Fibroblast of peridontal ligament (primary cell): ENCODE measurements at regions not wholly inside any gene's neighbourhood (a gene's known extent, or its start where the extent isn't known, plus 50 kb on each side); places are given as distances from the start of the nearest gene placed in this dataset.

Experiments used
- DNase-seq: peaks from one replicate; pipeline ENCODE4 v3.0.0-alpha.2; 2010; ENCODE audit errors: extremely low read depth

DNA sequence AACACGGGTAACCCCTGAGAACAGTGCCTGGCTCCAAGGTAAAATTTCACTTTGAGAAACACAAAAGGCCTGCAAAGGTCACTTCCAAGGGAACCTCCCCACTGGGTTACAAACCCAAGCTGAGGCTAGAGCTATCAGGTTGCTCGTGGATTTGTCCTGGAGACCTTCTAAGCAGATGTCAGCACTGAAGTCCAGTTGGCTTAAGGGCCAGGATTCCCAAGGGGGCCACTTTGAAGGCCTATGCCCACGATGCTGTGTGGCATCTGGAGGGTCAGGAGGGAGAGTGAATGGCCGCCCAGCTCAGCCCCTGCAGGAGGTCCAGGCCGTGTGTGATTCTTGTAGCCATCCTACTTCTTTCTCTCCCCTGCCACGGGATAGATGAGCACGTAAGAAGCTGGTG is 100.2 kb upstream of the FSTL4 start:
- DNase-seq = no peak

DNA sequence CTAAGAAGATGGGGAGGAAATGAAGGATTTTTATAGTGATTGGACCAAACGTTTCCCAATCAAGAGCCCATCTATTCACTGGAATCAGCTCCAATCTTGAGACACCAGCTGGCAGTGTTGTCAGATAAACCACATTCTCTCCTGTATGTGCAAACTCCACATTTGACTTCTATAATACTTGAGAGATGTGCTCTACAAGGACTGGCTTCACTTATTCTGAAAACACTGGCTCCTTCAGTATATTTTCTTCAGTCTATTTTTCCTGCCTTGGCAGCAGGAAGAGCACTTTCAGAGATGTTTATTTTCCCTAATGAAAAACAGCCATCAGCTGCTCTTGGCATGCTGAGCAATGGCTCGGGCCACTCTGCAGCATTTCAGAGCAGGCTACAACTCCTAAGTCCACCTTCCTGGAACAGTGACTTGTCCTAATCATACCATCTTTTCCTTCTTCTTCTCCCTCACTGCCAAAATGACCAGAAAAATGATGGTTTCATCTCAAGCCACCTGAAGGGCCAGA is 96.9 kb upstream of the FSTL4 start:
- DNase-seq = peak; percentile 56

DNA sequence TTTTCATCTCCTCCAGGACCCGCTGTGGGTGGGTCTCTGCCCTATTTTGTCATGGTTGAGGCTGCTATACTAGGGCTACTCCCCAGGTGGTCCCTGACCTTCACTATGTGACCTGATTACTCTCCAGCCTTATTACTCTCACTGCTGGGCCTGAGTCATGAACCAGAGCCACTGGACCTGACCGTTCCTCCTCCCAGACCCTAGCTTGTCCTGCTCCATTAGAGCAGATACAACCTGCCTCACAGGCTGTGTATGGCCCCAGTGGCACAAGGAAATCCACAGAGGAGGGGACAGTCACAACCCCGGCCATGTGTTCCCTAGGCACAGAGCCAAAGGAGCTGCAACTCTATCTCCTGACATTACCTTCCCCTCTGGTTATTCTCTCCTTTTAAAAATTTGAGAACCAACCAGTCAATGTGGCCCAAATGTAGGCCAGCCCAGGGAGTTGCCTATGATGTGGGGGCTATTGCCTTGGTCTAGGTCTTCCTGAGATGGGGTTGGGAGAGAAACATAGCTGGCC is 96.0 kb upstream of the FSTL4 start:
- no peak for DNase-seq

DNA sequence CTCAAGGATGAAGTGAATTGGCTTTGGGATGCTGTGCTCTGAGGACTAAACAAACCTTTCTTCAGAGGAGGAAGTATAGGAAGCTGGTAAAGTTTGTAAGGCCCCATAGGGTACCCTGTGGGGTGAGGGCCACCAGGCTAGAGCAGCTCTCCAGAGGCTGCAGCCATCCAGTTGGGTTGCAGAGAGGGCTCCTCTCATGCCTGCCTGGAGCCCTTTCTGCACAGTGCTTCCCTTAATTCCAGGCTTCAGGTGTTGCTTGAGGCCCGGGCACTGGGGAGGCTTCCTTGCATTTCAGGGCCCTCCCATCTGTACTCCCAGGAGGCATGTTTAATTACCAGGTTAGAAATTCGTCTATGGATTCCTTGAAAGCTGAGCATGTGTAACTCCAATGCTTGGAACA is 95.3 kb upstream of the FSTL4 start:
- no peak for DNase-seq

DNA sequence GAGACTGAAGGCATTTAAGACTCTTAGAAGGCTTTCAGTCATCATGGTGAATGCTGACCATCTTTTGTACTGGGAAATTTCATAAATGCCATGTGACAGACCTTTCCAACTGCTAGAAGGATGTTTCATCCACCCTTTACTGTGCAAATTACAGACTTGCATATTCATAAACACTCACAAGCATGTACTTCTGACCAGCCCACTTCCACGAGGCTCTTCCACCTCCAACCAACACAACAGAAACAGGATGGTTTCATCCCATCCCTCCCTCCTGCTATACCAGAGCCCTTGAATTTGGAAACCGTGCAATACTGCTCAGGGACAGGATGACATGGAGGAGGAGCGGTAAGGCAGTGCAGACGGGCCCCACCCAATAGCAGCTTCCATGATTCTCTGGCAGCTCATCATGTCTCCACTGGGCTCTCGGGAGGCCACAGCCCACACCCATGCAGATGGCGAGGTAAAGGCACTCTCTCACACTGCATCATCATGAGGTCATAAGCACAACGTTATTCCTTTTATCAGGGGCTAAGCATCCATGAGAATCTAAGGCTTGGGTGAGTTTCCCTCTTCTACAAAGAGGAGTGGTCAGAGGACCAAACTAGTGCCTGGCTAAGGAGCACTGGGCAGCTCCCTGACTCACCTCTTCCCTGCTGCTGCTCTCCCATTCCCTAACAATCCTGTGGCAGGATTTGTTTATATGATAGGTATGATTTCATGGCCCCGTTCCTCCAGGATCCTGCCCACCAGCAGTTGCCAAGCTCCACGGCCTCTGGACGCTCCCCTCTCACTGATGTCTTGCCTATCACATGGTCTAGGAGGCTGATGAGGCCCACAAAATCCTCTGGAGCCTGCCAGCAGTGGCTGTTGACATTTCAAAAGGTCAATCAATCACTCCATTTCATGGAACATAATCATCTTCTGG is 94.4 kb upstream of the FSTL4 start:
- no peak for DNase-seq

DNA sequence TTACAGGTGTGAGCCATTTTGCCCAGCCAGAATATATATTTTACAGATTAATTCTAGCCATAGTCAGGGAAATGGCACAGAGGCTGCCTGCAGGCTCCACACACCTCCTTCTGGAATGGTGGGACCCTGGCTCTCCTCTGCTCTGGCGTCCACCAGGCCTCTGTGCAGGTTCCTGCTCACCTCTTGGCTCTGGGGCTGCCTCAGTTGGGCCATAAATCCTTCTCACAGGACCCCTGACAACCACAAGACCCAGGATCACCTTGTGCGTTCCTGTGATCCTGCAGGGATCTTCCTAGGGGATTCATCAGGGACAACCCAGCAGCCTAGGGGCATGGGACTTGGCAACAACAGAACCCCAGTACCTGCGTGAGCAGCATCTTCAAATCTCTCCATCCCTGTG is 93.0 kb upstream of the FSTL4 start:
- no peak for DNase-seq

DNA sequence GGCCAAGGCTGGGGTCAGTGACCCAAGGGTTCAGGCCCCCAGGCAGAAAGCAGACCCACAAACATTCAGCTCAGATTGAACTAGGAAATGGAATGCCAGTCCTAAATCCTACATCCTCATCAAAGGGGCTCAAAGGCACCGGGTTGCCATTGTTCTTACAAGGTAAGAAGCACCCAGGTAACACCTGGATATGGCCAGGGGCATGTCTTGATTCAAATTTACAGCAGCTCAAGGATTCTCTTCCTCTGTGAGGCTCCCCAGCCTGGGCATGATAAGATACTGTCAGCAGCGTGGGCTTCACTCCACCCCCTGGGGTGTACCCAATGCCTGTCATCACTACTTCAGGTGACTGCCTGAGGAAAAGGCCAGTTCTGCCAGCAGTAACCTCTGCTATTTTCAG is 92.1 kb upstream of the FSTL4 start:
- DNase-seq = no peak

DNA sequence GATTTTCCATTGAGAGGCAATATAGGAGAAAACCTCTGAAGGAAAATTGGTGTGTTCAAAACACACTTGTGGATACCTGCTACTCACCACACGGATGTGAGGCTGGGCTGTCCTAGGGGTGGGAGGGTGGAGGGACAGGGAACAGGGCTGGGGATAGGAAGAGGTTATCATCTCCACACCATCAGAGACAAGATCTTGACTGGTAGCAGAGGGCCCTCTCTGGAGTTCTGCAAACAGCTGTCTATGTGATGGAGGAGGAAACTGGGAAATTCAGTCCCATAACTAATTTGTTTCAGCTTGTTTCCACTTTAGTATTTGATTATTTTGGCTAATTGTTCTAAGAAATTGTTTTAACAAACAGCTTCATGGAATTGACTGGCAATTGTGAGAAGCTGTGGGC is 91.6 kb upstream of the FSTL4 start:
- DNase-seq = no peak

DNA sequence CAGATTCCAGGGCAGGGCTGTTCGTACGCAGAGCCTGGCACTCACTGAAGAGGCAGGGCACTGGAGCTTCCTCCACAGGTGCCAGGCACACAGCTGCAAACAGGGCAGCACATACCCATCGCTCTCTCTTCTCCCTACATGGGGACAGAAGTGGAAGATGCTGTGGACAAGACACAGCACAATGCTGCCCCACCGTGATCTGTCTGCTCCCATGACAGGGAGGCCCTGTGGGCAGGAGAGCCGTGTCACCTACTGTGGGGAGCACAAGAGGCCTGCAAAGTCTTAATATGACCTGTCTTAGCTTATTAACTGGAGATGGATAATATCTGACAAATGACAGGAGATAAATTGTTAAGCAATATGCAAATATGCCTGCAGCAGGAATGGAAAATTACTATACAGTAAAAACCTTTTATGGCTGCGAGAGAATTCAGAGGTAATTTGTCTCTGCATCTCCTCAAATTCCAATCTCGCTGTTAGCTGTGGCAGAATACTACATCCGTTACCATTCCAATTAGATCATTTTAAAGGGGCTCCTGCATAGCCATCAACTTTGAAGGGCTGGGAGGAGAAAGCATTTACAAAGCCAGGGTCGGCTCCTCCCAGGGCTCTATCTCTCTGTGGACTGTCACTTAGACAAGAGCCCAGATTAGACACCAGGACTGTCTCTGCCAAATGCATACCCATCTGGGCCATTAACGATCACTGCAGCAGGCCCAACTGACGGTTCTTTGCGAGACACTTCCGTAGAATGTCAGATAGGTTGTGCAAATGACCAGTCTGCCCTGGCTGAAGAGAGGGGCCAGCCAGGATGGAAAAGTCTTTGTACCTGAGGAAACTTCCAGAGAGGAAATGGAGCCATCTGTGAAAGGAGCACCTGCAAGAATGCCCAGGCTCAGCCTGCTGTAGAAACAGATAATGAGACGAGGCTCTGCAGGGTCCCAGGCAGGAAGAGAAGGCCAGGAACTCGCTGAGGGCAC is 90.7 kb upstream of the FSTL4 start:
- DNase-seq = no peak

DNA sequence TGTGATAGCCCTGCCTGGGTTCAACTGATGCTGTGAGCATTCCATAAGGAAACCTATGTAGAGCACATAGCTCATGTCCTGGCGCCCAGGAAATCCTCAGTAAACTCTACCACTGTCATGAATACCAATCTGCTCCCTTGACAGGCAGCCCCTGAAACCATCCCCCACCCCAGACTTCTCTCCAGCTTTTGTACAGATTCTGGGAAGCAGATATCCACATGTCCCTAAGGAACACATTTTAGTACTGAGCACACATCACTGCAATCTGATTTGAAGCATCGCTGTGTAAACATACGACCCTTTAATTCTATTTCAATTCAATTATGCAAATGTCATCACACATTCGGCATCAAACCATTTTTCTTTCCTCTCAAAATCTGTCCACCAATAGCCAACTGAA is 89.5 kb upstream of the FSTL4 start:
- no peak for DNase-seq

DNA sequence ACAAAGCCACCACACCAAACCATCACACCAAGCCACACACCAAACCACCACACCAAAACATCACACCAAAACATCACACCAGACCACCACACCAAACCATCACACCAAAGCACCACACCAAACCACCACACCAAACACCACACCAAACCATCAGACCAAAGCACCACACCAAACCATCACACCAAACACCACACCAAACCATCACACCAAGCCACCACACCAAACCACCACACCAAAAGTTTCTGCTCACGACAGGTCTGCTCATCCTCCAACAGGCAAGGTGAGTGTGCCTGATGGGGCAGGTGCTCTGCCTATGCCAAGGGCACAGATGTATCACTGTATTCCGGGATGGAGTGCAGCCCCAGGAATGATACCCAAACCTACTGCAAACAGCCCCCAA is 87.9 kb upstream of the FSTL4 start:
- no peak for DNase-seq

DNA sequence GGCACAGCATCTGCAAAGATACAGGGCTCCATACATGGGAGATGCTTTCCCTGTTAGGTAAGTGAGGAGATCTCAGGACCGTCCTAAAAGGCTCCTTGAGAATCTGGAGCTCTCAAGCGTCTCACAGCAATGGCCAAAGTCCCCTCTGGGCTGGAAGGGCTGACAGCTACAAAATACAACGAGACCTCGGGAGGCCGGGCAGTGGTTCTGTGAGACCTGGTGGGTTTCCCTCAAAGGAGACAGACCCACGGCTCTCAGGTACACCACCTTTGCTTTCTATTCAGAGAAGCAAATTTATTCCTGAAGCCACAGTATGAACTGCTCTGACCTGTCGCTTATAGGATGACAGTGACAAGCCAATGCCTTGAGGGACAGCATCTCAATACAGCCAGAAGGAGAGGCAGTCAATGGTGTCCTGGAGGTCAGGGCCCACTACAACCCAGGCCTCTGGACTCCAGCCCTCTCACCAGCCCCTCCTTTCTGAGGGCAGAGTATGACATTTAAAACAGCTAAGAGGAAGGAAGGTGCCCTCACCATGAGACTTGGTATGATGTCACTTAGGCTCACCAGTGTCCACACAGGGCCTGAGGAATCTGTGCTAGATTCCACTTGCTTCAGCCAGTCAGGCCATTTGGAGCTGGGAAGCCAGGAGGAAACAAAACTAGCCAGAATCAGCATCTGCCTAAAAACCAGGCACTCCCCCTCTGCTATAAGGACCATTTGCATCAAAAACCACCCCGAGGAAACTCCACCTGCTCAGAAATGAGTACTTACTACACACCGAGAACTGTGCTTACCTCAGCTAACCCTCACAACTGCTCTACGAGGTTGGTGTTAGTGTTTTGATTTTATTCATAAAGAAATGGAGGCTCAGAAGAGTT is 86.5 kb upstream of the FSTL4 start:
- no peak for DNase-seq

DNA sequence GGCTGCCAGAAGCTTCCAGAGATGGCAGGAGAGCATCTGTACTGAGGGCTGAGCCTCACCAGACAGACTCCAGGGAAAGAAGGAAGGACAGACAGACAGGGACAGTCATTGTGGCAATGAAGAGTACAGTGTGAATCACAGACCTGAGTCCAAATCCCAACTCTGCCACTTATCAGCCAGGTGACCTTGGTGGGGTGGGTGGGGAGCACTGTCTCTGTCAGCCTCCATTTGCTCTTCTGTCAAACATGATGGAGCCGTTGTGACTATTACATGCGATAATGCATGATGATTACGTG is 85.9 kb upstream of the FSTL4 start:
- DNase-seq = no peak

DNA sequence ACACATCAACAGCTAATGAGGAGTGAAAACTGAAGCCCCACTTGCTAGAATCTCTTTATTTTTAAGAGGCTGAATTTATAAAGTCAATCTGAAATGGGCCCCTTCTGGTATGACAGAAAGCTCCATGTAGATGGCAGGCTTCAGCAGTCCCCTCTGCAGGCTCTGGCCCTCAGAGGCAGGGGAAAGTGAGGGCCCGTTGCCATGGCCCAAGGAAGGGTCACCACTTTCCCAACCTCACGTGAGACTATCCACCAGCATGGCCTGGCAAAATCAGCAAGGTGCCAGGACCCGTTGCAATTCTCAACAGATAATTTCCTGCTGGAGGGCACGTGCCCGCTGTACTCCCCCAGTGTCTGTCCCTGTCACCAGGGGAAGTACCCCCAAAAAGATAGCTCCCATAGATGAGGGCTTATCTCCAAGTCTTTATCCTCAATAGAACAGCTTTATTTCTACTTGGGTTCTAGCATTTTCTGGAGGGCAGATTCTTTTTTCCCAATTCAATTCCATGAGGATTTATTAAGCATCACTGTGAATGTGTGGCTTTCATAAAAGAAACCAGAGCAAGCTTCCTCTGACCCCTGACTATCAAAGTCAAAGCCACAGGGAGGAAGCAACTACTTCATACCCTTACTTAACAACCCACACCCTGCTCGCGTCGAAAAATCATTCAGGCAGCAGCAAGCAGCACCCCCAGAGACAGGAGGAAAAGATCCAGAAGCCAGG is 85.4 kb upstream of the FSTL4 start:
- no peak for DNase-seq

DNA sequence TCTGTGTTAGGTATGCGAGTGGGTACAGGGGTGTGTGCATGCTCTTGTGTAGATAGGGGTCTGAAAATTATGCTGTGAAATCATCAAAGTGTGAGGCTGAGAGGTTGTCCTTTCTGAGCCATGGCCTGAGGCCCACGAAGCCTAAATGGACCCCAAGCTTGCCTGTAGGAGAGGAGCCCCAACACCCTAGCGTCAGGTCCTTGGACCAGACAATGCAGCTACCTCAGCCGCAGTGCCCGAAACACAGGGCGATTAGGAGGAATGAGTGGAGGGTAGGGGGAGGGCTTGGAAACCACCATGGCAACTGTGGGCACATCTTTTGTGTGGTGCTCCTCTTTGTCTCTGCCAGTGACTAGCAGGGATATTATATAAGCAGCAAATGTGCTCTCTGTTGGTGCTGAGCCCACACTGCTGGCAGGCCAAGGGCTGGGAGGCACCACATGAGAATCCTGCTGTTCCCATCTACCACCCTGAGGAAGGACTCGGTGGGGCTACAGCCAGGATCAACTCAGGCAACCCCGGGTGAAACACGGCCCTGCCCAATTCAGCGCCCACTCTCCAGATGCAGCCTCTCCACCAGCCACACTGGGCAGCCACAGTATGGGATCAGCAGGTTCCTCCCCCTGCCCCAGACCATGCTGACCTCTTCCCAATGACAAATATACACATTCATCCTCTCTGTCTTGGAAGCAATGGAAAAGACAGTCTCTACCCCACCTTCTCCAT is 84.6 kb upstream of the FSTL4 start:
- DNase-seq = no peak

DNA sequence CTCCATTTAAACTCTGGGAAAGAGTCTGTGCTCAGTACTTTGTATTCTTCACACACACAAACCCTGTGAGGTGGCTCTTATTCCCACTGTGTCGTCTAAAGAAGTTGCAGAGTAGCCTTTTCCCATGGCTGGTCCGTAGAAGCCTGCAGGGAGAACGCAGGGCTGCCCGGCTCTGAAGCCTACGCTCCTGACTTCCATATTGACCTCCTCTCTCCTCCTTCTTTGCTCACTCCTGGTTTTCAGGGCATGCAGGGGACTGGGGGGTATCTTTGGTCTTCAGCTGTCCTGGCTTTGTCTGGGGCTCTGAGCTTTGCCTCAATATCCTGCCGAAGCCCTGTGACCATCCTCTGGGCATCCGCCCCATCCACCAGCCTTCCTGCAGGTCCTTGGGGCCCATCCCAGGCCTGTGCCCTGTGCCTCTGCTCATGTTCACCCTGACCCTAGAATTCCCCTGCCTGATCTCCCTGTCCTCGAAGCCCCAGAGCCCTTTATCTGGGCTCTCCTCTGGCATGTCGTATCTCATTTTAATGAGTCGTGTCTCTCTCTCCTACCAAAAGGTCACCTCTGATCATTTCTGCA is 83.8 kb upstream of the FSTL4 start:
- no peak for DNase-seq

DNA sequence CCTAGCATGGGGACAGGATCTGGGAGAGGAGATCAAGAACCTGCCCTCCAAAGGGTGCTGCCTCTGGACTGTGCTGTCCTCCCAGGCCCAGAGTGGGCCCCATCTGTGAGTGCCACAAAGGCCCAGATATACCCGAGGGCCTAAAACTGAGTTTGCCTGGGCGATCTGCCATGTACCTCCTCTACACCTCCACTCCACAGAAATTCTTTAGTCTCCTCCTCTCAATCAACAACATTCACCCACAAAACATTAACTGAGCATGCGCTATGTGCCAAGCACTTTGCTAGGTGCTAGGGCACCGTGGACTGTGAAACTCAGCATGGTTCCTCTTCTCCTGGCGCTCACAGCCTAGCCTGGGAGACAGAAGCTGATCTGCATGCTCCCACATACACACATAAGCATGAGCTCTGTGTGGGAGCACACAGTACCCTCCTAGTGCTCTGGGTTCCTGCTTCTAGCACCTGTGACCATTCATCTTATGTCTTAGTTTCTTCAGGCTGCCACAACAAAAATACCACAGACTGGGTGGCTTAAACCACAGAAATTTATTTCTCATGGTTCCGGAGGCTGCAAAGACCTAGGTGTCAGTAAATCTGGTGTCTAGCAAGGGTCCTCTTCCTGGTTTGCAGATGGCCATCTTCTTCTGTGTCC is 82.0 kb upstream of the FSTL4 start:
- no peak for DNase-seq

DNA sequence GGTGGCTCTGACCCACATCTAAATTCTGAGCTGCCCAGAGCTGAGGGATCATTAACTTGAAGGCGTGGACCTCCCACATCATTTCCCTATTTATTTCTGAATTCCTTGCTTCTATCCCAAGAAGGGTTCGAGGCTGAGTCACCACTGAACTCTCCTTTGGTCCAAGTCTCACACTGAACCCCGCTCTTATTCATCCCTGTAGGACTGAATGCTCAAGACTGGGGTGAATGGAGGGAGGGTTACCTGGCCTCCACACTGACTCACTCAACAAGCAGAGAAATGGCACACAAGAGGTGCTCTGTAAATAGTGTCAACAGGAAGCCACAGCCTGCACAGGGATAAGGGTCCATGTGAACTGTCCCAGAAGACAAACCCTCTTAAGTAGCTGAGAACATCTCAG is 79.1 kb upstream of the FSTL4 start:
- no peak for DNase-seq

DNA sequence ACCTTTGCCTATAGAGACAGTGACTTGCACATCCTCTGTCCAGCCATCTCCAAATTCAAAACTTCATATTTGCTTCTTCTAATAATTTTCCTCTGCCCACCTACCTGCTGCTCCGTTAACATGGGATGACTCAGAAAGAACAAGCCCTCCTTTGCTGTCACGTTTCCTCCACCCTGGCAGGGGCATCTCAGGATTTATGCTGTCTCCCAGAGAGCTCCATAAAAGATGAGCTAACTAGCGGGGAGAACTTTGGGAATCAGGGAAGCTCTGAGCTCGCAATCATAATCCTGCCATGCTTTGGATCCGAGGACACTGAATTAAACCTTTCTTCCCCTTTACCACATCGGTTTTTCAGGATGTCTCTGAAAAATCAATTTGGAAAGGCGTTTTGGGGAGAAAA is 78.4 kb upstream of the FSTL4 start:
- DNase-seq = no peak
